HFFc6 (cell line): ENCODE measurements at regions not wholly inside any gene's neighbourhood (a gene's known extent, or its start where the extent isn't known, plus 50 kb on each side); places are given as distances from the start of the nearest gene placed in this dataset.

Experiments
- DNase-seq: peaks from one replicate; pipeline ENCODE4 v3.0.0-alpha.2; 2018
- H3K27ac Mint-ChIP-seq: 2 replicates; pipeline ENCODE4 v1.8.0; 2020; ENCODE audit warnings: mild to moderate bottlenecking, mixed read lengths
- H3K27me3 Mint-ChIP-seq: 2 replicates; pipeline ENCODE4 v1.8.0; 2021; ENCODE audit warnings: mild to moderate bottlenecking, moderate library complexity, mixed read lengths; ENCODE audit not compliant: insufficient read depth
- H3K36me3 Mint-ChIP-seq: 2 replicates; pipeline ENCODE4 v1.8.0; 2021; ENCODE audit warnings: low read depth, mixed read lengths
- H3K4me1 Mint-ChIP-seq: 2 replicates; pipeline ENCODE4 v1.8.0; 2020; ENCODE audit warnings: low read depth, mixed read lengths
- H3K4me3 Mint-ChIP-seq: 2 replicates; pipeline ENCODE4 v1.8.0; 2020; ENCODE audit warnings: mild to moderate bottlenecking, moderate library complexity, mixed read lengths
- H3K9me3 Mint-ChIP-seq: 2 replicates; pipeline ENCODE4 v1.8.0; 2020; ENCODE audit warnings: mild to moderate bottlenecking, mixed read lengths
- CTCF ChIP-seq: fragments of 200-600 bp; sonication (generic); IDR thresholded peaks from 2 replicates; pipeline ENCODE4 v1.5.0; 2021; ENCODE audit warnings: antibody characterized with exemption, mild to moderate bottlenecking

- no peaks in the 10 kb centered on the region for H3K36me3 Mint-ChIP-seq
- H3K4me1 Mint-ChIP-seq, result no peaks in the 10 kb centered on the region
- no peak overlapping the region for H3K4me3 Mint-ChIP-seq
- H3K27me3 Mint-ChIP-seq, result no peaks in the 10 kb centered on the region
- no peak for DNase-seq
- H3K27ac Mint-ChIP-seq, result no peak overlapping the region
- TF ChIP-seq CTCF, result no peak
- peaks cover 34% of the 10 kb centered on the region for H3K9me3 Mint-ChIP-seq
Measured at GRCh38 chr3:68220832-68221231, 566.4 kb upstream of the SUCLG2 start.

- H3K27ac Mint-ChIP-seq, result no peak overlapping the region
- no peak for DNase-seq
- no peaks in the 10 kb centered on the region for H3K36me3 Mint-ChIP-seq
- H3K4me3 Mint-ChIP-seq, result no peak overlapping the region
- no peak for TF ChIP-seq CTCF
- no peaks in the 10 kb centered on the region for H3K4me1 Mint-ChIP-seq
- peaks cover 35% of the 10 kb centered on the region for H3K9me3 Mint-ChIP-seq
- no peaks in the 10 kb centered on the region for H3K27me3 Mint-ChIP-seq
Measured at GRCh38 chr3:68211637-68212036, 557.2 kb upstream of the SUCLG2 start.

GRCh38 chr3:68210635-68211034 is 556.2 kb upstream of the SUCLG2 start:
- no peak for DNase-seq
- Mint-ChIP-seq H3K9me3 (peaks cover 32% of the 10 kb centered on the region), H3K36me3 (no peaks in the 10 kb centered on the region), H3K27me3 (no peaks in the 10 kb centered on the region), H3K4me3 (no peak overlapping the region), H3K4me1 (no peaks in the 10 kb centered on the region), H3K27ac (no peak overlapping the region)
- TF ChIP-seq CTCF, result no peak

GRCh38 chr3:68207327-68207726 is 552.9 kb upstream of the SUCLG2 start:
- TF ChIP-seq CTCF, result no peak
- Mint-ChIP-seq H3K9me3 (peaks cover 45% of the 10 kb centered on the region), H3K4me1 (no peaks in the 10 kb centered on the region), H3K27ac (no peak overlapping the region), H3K36me3 (no peaks in the 10 kb centered on the region), H3K27me3 (no peaks in the 10 kb centered on the region), H3K4me3 (no peak overlapping the region)
- no peak for DNase-seq

GRCh38 chr3:68206524-68207117 is 552.2 kb upstream of the SUCLG2 start:
- DNase-seq, result no peak
- H3K36me3 Mint-ChIP-seq, result no peaks in the 10 kb centered on the region
- 0 out of 2 replicates have a peak, but pooled peaks have one; percentile 11 for TF ChIP-seq CTCF
- H3K27me3 Mint-ChIP-seq, result no peaks in the 10 kb centered on the region
- H3K27ac Mint-ChIP-seq, result no peak overlapping the region
- H3K9me3 Mint-ChIP-seq, result peaks cover 41% of the 10 kb centered on the region
- no peak overlapping the region for H3K4me3 Mint-ChIP-seq
- H3K4me1 Mint-ChIP-seq, result no peaks in the 10 kb centered on the region

- no peaks in the 10 kb centered on the region for H3K36me3 Mint-ChIP-seq
- no peak overlapping the region for H3K27ac Mint-ChIP-seq
- DNase-seq, result no peak
- H3K4me3 Mint-ChIP-seq, result no peak overlapping the region
- H3K9me3 Mint-ChIP-seq, result peaks cover 25% of the 10 kb centered on the region
- no peaks in the 10 kb centered on the region for H3K4me1 Mint-ChIP-seq
- TF ChIP-seq CTCF, result no peak
- no peaks in the 10 kb centered on the region for H3K27me3 Mint-ChIP-seq
Measured at GRCh38 chr3:68186733-68187132, 532.3 kb upstream of the SUCLG2 start.
